ENCODE measurements at regions not wholly inside any gene's neighbourhood (a gene's known extent, or its start where the extent isn't known, plus 50 kb on each side); places are given as distances from the start of the nearest gene placed in this dataset.
A peak's percentile ranks its signal among the peaks of the same experiment; 100 is the strongest.
"Not testable (repeated sequence)": the region's sequence is repeated elsewhere in the genome, so short reads cannot be mapped to it uniquely, and the experiment has no call there.

DNA sequence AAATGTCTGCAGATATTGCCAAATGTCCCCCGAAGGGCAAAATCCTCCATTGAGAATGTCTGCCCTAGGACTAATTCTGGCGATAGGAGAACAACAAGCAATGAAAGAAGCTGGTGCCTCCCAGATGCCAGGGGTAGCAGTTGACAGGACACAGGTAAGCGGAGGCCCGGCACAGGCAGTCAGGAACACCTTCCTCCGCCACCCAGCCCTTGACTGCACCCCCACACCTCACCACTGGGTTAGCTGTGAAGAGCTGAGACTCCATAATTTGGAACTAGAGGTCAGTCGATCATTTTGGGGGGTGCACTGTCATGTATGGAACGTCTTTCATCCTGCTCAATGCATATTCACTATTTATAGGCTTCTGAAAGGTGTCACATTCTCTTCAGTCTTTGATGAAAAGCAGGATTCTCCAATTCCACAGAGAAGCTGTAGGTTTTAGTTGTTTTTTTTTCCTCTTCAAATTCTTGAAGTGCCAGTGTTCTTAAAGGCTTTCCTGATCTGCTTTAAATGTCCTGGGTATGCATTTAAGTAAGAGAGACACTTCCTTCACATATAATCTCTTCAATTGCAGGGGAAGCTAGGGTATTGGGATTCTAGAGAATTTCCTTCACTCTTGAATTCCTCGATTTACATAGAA, 111.6 kb upstream of the ZFP42 start:
- Histone ChIP-seq H3K4me3 (no peak overlapping the region), H3K27ac (no peak overlapping the region), H3K27me3 (no peaks in the 10 kb centered on the region), H3K9me3 (replicated peaks) (no peaks in the 10 kb centered on the region), H3K36me3 (no peaks in the 10 kb centered on the region), H3K4me1 (no peaks in the 10 kb centered on the region)
- no peak for DNase-seq

DNA sequence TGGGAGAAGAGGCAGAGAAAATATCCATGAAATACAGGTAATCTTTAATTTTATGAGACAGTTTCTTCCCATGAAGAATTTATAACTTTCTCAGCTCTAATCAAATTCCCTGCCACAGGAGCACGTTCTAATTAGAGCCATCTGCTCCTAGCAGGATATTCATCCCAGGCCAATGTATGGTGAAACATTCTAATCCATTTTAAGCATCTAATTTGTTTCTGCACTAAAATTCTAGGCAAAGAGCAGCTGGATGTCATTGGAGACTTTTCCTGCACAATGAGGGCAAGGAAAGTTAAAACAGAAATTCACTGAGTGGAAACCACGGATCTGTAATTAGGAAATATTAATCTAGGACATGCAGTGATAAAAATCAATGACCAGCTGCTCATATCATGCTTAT, 107.7 kb upstream of the ZFP42 start:
- Histone ChIP-seq H3K9me3 (replicated peaks) (no peaks in the 10 kb centered on the region), H3K36me3 (no peaks in the 10 kb centered on the region), H3K27me3 (no peaks in the 10 kb centered on the region)

DNA sequence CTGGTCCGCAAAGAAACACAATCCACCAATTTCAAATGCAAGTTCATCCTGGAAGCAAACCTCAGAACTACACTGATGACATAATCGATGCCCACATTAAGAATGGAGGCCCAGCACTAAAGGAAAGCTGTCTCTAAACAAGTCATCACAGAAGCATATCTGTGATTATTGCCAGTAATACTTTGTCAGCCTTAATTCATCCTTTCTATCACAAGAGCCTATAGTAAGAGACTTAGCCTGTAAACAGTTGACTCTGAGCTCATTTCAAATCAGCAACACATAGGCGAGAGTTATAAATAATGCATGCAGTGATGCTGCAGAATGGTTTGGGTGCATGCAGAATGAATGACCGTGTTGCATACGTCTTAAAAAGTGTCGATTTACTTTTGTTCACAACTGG, 105.9 kb upstream of the ZFP42 start:
- H3K27ac ChIP-seq = no peak overlapping the region
- no peak for DNase-seq

More for the DNA sequence above, 107.7 kb upstream of the ZFP42 start:
- H3K4me3 ChIP-seq = no peak overlapping the region
- DNase-seq = no peak
- no peak overlapping the region for H3K27ac ChIP-seq
- no peaks in the 10 kb centered on the region for H3K4me1 ChIP-seq

DNA sequence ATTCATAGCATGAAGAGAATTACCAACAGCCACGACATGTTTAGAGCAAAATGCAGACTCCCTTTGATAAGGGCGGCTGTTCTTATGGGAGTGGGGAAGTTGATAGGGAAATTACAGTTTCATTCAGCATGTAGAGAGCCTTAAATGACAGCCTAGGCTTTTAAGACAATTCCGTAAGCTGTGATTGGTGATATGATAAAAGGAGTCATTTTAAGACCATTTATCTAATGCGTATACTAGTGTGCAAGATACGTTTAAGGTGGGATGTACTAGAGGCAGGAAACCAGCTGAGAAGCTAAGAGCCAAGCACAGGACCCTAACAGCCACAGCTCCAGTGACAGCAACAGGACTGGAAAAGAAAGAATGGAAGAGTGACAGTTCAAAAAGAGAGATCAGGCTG, 102.2 kb upstream of the ZFP42 start:
- no peak for DNase-seq
- Histone ChIP-seq H3K27me3 (no peaks in the 10 kb centered on the region), H3K4me3 (no peak overlapping the region), H3K36me3 (no peaks in the 10 kb centered on the region), H3K9me3 (replicated peaks) (no peaks in the 10 kb centered on the region), H3K27ac (no peak overlapping the region), H3K4me1 (no peaks in the 10 kb centered on the region)

More for the DNA sequence above, 105.9 kb upstream of the ZFP42 start:
- Histone ChIP-seq H3K9me3 (replicated peaks) (no peaks in the 10 kb centered on the region), H3K4me3 (no peak overlapping the region), H3K4me1 (no peaks in the 10 kb centered on the region), H3K27me3 (no peaks in the 10 kb centered on the region), H3K36me3 (no peaks in the 10 kb centered on the region)

DNA sequence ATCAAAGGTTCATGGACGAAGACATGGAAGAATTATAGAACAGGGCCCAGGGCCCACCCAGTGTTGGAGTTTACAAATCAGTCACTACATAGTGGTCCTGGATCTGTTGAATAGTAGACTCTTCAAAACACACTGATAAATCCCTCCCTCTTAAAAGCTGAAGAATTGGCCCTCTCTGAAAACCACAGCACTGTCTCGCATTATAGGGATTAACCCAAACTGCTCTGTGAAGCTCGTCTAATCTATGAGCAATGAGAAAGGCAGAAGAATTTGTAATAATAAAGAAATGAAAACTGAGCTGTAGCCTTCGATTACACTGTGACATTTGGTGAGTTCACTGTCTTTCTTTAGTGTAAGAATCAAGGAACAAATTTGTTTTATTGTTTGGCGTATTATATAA, 92.5 kb upstream of the ZFP42 start:
- no peaks in the 10 kb centered on the region for H3K27me3 ChIP-seq
- no peaks in the 10 kb centered on the region for H3K9me3 ChIP-seq (replicated peaks)
- H3K4me3 ChIP-seq = no peak overlapping the region
- no peak overlapping the region for H3K27ac ChIP-seq
- peak; percentile 3 to 28 for DNase-seq
- no peaks in the 10 kb centered on the region for H3K4me1 ChIP-seq
- no peaks in the 10 kb centered on the region for H3K36me3 ChIP-seq

DNA sequence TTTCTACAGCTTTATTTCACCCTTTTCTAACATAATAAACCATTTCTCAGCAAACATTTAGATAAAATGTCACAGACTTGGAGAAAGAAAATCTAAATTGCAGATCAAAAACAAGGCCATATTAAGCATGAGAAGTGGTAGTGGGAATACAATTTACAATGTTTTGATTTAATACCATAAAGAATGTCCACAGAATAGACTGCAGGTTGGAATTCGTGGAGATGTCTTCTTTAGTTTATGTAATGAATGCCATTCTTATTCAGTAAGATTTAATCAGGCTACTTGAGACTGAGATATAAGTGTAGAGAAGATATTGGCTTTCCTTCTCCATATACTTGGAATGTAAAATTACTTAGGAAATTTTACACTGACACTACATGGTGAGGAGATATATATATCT, 91.9 kb upstream of the ZFP42 start:
- Histone ChIP-seq H3K4me1 (no peaks in the 10 kb centered on the region), H3K36me3 (no peaks in the 10 kb centered on the region), H3K4me3 (no peak overlapping the region), H3K27me3 (no peaks in the 10 kb centered on the region), H3K27ac (no peak overlapping the region), H3K9me3 (replicated peaks) (no peaks in the 10 kb centered on the region)
- DNase-seq = no peak

DNA sequence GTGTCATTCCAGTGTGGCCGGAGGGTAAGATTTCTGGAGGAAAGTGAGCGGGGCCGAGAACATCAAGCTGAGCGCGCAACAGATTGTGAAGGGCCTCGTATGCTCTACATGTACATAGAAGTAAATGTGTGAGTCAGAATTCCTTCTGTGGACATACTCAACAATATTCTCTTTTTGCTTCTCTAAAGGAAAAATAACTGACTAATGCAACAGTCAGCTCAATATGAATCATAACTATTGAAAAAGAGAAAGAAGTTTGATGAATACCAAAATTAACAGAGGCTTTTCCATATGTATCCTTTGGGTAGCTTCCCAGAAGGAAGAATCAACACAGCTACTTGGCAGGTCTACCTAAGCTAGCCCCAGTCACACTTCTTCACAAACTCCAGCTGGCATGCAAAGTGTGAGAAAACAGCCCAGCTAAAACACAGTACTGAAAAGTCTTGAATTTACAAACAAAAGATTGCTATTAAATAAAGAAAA, 87.5 kb upstream of the ZFP42 start:
- no peak for DNase-seq
- H3K9me3 ChIP-seq (replicated peaks) = no peaks in the 10 kb centered on the region
- no peak overlapping the region for H3K4me3 ChIP-seq
- no peaks in the 10 kb centered on the region for H3K27me3 ChIP-seq
- H3K36me3 ChIP-seq = no peaks in the 10 kb centered on the region
- H3K27ac ChIP-seq = no peak overlapping the region
- H3K4me1 ChIP-seq = no peaks in the 10 kb centered on the region

DNA sequence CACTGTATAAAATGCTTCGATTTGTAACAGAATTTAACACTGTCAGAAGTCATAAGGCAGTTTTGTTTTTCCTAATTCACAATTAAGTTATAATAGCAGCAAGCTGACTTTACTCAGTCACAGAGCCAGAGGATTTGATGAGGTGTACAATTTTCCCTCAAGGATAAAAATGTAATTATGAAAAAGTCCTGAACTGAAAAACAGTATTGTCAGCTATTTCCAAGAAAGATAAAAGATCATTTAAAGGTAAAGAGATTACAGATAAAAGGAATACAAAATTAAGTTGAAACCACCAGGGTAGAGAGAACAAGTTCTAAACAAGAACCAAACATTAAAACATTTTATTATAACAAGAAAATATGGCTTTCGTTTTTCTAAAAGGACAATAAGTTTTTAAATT, 86.8 kb upstream of the ZFP42 start:
- Histone ChIP-seq H3K9me3 (replicated peaks) (no peaks in the 10 kb centered on the region), H3K4me1 (no peaks in the 10 kb centered on the region), H3K27ac (no peak overlapping the region), H3K27me3 (no peaks in the 10 kb centered on the region), H3K36me3 (no peaks in the 10 kb centered on the region), H3K4me3 (no peak overlapping the region)
- DNase-seq = no peak

DNA sequence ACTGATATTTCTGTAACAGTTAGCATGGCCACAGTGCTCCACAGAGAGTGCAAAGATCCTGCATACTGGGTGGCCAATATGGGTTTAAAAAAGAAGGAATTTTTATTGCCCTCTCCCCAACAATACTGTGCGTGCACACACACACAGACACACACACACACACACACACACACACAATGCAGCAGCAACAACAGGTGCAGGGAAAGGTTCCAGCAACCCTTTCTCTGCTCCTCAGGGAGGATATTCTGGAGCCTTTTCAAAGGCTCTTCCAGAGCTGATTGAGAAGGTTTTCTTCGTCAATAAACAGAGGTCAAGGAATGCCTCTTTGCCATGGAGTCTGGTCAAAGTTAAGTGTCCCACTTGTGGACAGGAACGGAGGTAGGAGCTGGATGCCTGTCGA, 84.8 kb upstream of the ZFP42 start:
- DNase-seq = peak; percentile 31 to 32
- H3K27ac ChIP-seq = no peak overlapping the region

DNA sequence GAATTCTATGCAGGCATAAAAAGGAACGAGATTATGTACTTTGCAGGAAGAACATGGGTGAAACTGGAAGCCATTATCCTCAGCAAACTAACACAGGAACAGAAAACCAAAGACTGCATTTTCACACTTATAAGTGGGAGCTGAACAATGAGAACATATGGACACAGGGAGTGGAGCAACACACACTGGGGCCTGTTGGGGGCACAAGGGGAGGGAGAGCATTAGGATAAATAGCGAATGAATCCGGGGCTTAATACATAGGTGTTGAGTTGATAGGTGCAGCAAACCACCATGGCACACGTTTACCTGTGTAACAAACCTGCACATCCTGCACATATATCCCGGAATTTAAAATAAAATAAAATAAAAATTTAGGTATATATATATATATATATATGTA, 80.2 kb upstream of the ZFP42 start:
- not testable (repeated sequence) for H3K4me1 ChIP-seq; H3K36me3 ChIP-seq; H3K4me3 ChIP-seq; DNase-seq; H3K27ac ChIP-seq; H3K9me3 ChIP-seq (replicated peaks); H3K27me3 ChIP-seq

More for the DNA sequence above, 84.8 kb upstream of the ZFP42 start:
- H3K4me3 ChIP-seq = no peak overlapping the region
- H3K27me3 ChIP-seq = no peaks in the 10 kb centered on the region
- no peaks in the 10 kb centered on the region for H3K4me1 ChIP-seq
- H3K9me3 ChIP-seq (replicated peaks) = no peaks in the 10 kb centered on the region
- no peaks in the 10 kb centered on the region for H3K36me3 ChIP-seq

DNA sequence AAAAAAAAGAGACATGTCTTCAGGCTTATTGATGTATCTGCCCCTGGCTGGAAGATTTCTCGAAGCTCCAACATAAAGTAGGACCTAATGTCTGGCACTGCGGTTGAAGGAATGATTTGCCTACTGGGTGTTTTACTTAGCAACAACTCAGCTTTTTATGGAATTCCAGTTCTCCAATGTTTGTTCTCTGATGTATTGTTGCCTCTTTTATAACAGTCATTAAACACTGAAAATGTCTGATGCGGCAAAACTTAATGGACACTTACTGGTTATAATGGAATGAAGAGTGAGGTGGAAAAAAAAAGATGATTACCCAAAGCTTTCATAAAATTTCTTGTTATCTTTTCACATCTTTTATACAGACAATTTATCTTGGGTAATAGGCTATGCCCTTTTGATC, 75.6 kb upstream of the ZFP42 start:
- Histone ChIP-seq H3K36me3 (no peaks in the 10 kb centered on the region), H3K4me1 (no peaks in the 10 kb centered on the region), H3K27me3 (no peaks in the 10 kb centered on the region), H3K9me3 (replicated peaks) (no peaks in the 10 kb centered on the region), H3K4me3 (no peak overlapping the region), H3K27ac (no peak overlapping the region)
- no peak for DNase-seq

DNA sequence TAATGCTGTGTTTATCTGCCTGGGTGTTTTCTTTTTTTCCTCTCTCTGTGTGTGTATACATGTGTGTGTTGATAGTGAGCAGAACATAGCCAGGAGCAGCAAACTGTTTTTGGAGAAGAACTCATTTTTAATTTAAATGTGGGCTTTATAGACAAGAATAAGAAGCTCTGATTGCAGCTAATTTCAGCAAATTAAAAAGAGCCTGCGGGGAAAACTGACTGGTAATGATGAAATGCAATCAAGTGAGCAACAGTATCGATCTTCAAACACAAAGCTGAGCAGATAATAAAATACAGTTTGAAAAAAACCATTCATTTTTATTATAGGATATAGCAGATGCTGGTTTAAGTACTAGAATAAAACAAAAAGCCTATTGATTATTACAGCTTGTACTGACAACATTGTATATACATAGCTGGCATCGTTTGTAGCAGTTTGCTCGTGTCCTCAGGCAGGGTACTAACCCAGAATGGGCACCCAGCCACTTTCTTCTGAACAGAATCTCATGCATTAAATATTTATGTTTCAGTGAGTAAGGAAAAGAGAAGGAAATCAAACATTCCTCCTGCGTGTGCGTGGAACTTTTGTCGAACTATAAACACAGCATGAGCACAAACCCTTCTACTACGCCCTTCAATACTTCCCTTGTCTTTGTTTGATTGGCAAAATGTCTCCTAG, 73.5 kb upstream of the ZFP42 start:
- no peaks in the 10 kb centered on the region for H3K4me1 ChIP-seq
- DNase-seq = no peak
- H3K9me3 ChIP-seq (replicated peaks) = no peaks in the 10 kb centered on the region
- no peaks in the 10 kb centered on the region for H3K27me3 ChIP-seq
- H3K4me3 ChIP-seq = no peak overlapping the region
- no peaks in the 10 kb centered on the region for H3K36me3 ChIP-seq
- H3K27ac ChIP-seq = no peak overlapping the region

DNA sequence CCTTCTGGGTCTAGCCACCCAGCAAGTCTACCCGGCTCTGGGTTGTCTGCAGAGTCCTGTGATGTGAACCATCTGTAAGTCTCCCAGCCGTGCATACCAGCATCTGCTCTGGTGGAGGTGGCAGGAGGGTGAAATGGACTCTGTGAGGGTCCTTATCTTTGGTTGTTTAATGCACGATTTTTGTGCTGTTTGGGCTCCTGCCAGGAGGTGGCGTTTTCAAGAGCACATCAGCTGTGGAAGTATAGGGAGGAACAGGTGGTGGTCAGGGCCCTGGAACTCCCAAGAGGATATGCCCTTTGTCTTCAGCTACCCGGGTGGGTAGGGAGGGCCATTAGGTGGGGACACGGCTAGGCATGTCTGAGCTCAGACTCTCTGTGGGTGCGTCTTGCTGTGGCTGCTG, 66.5 kb upstream of the ZFP42 start:
- DNase-seq = peak; percentile 48 to 61
- no peaks in the 10 kb centered on the region for H3K9me3 ChIP-seq (replicated peaks)

DNA sequence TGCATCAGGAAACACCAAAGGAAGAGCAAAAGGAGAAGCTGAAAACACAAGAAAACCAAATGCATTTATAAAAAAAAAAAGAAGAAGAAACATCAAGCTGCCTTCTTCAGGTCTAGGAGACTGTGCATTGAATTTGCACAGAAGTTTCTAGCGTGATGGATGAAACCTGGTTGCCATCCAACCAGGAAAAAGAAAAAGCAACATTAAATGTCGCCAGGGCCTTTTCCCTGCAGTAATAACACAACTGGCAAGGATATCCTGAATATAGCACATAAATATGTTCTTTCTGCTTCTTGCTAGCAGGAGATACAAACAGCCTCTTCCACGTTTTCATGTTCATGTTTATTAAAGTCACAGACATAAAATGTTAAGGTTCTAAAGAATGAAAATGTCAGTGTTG, 60.8 kb upstream of the ZFP42 start:
- Histone ChIP-seq H3K27ac (no peak overlapping the region), H3K4me3 (no peak overlapping the region), H3K4me1 (no peaks in the 10 kb centered on the region), H3K36me3 (no peaks in the 10 kb centered on the region), H3K27me3 (no peaks in the 10 kb centered on the region), H3K9me3 (replicated peaks) (no peaks in the 10 kb centered on the region)
- no peak for DNase-seq

More for the DNA sequence above, 66.5 kb upstream of the ZFP42 start:
- Histone ChIP-seq H3K36me3 (no peaks in the 10 kb centered on the region), H3K27ac (no peak overlapping the region), H3K4me1 (no peaks in the 10 kb centered on the region), H3K27me3 (no peaks in the 10 kb centered on the region), H3K4me3 (no peak overlapping the region)

DNA sequence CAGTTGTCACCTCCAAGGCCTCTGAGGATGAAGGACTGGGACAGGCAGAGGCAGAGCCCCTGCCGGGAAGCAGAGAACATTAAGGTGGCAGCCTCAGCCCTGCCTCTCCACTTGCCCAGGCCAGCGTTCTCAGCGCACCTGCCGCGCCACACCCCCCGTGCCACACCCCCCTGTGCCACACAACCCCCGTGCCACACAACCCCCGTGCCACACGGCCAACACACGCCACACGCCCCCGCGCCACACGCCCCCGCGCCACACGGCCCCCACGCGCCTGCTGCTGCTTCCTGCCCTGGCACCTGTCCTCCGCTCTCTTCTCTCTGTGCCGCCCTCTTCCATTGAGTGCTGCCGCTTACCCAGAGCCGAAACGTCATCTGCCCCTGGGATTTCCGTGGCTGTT, 58.0 kb upstream of the ZFP42 start:
- Histone ChIP-seq H3K4me3 (no peak overlapping the region), H3K9me3 (replicated peaks) (no peaks in the 10 kb centered on the region), H3K27me3 (no peaks in the 10 kb centered on the region), H3K4me1 (no peaks in the 10 kb centered on the region), H3K36me3 (no peaks in the 10 kb centered on the region), H3K27ac (no peak overlapping the region)
- no peak for DNase-seq

DNA sequence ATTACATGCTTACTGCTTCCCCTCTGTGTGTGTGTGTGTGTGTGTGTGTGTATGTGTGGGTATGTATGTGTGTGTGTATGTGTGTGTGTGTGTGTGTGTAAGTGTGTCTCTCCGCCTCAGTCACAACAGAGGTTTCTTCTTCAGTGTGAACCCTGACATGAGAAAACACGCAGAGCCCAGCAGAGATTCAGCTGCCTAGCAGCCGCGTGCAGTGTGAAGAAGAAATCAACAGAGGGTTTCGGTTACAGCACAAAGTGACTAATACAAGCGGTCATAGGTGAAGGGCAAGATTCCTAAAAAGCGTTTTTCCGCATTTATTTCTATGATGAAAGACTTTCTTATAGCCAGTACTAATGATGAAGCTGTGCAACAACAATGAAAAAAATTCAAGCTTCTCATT, 55.3 kb upstream of the ZFP42 start:
- Histone ChIP-seq H3K36me3 (no peaks in the 10 kb centered on the region), H3K4me1 (no peaks in the 10 kb centered on the region), H3K27me3 (no peaks in the 10 kb centered on the region), H3K9me3 (replicated peaks) (no peaks in the 10 kb centered on the region), H3K27ac (no peak overlapping the region), H3K4me3 (no peak overlapping the region)
- DNase-seq = no peak
